GM19372 (cell line): ENCODE measurements at regions not wholly inside any gene's neighbourhood (a gene's known extent, or its start where the extent isn't known, plus 50 kb on each side); places are given as distances from the start of the nearest gene placed in this dataset.

Source experiments
- ATAC-seq: cut with Tn5 transposase; IDR thresholded peaks from one replicate; pipeline ENCODE4 v1.9.1; 2021; ENCODE audit warnings: mild to moderate bottlenecking, low read depth, moderate library complexity; ENCODE audit not compliant: unreplicated experiment

- ATAC-seq, result no peak
Observed at GRCh38 chr14:51307551-51307950, 67.5 kb downstream of the TMX1 start.

- ATAC-seq, result no peak
Observed at GRCh38 chr14:51308866-51309265, 68.8 kb downstream of the TMX1 start.

GRCh38 chr14:51310505-51310944 lies 70.5 kb downstream of the TMX1 start:
- no peak for ATAC-seq

GRCh38 chr14:51314321-51315015 lies 74.4 kb downstream of the TMX1 start:
- ATAC-seq, result no peak

- no peak for ATAC-seq
Observed at GRCh38 chr14:51317373-51317772, 77.3 kb downstream of the TMX1 start.

GRCh38 chr14:51318813-51319597 lies 79.0 kb downstream of the TMX1 start:
- no peak for ATAC-seq

GRCh38 chr14:51321036-51321435 lies 81.0 kb downstream of the TMX1 start:
- no peak for ATAC-seq

GRCh38 chr14:51323492-51323891 lies 83.4 kb downstream of the TMX1 start:
- no peak for ATAC-seq

GRCh38 chr14:51327376-51327775 lies 87.3 kb downstream of the TMX1 start:
- no peak for ATAC-seq

- no peak for ATAC-seq
Observed at GRCh38 chr14:51328064-51328771, 88.2 kb downstream of the TMX1 start.

GRCh38 chr14:51328772-51329353 lies 88.8 kb downstream of the TMX1 start:
- ATAC-seq, result no peak

GRCh38 chr14:51331486-51332367 lies 91.7 kb downstream of the TMX1 start:
- ATAC-seq, result no peak

GRCh38 chr14:51333299-51333698 lies 93.3 kb downstream of the TMX1 start:
- no peak for ATAC-seq

- no peak for ATAC-seq
Observed at GRCh38 chr14:51333901-51334521, 94.0 kb downstream of the TMX1 start.

GRCh38 chr14:51334566-51334965 lies 94.5 kb downstream of the TMX1 start:
- no peak for ATAC-seq

GRCh38 chr14:51335531-51335930 lies 95.5 kb downstream of the TMX1 start:
- ATAC-seq, result no peak

- no peak for ATAC-seq
Observed at GRCh38 chr14:51335961-51336723, 96.1 kb downstream of the TMX1 start.

- ATAC-seq, result no peak
Observed at GRCh38 chr14:51336734-51337133, 96.7 kb downstream of the TMX1 start.

GRCh38 chr14:51337520-51337919 lies 97.5 kb downstream of the TMX1 start:
- ATAC-seq, result no peak
